Large intestine (tissue), 3 donors: ENCODE measurements at regions not wholly inside any gene's neighbourhood (a gene's known extent, or its start where the extent isn't known, plus 50 kb on each side); places are given as distances from the start of the nearest gene placed in this dataset.

Source experiments
- DNase-seq, 2 donors: peaks; one replicate each; pipeline versions ENCODE4 v3.0.0 to v3.0.0-alpha.2; 2013
- H3K27ac ChIP-seq: one replicate; pipeline ENCODE4 v1.5.1; 2013; ENCODE audit warnings: low read length
- H3K27me3 ChIP-seq: 2 replicates; pipeline ENCODE4 v1.6.1; 2013; ENCODE audit warnings: low read length; ENCODE audit not compliant: control insufficient read depth, insufficient read depth
- H3K36me3 ChIP-seq: 2 replicates; pipeline ENCODE4 v1.6.1; 2013; ENCODE audit warnings: low read length; ENCODE audit not compliant: control insufficient read depth, insufficient read depth
- H3K4me1 ChIP-seq: one replicate; pipeline ENCODE4 v1.6.1; 2013; ENCODE audit warnings: low read length; ENCODE audit not compliant: control insufficient read depth, insufficient read depth
- H3K4me3 ChIP-seq: one replicate; pipeline ENCODE4 v1.5.1; 2013; ENCODE audit warnings: low read length
- H3K9me3 ChIP-seq: one replicate; pipeline ENCODE4 v1.6.1; 2013; ENCODE audit warnings: mild to moderate bottlenecking, low read depth, low read length, moderate library complexity; ENCODE audit not compliant: control insufficient read depth
- WGBS: methylation state at CpG from one replicate; pipeline ENCODE4 v1.1.5; 2013; ENCODE audit warnings: low lambda C conversion rate; ENCODE audit not compliant: insufficient coverage; 5-methylcytosine and 5-hydroxymethylcytosine counted together

DNA sequence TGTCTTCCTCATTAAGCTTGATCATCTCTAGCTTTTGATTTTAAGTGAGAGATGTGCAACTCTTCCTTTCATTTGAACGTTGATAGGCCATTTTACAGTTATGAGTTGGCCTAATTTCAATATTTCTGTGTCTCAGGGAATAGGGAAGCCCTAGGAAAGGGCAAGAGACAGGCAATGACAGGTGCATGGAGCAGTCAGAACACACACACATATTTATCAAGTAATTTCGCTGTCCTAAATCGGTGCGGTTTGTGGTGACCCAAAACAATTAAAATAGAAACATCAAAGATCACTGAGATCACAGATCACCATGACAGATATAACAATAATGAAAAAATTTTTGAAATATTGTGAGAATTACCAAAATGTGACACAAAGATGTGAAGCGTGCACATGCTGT is 87.7 kb upstream of the LSM6 start:
- Histone ChIP-seq H3K36me3 (no peaks in the 10 kb centered on the region), H3K9me3 (no peaks in the 10 kb centered on the region), H3K4me1 (no peaks in the 10 kb centered on the region), H3K27ac (no peak overlapping the region), H3K4me3 (no peak overlapping the region), H3K27me3 (no peaks in the 10 kb centered on the region)
- DNase-seq, result no peak
- WGBS, result 100% methylated on average over 1 of the region's 5 CpGs

DNA sequence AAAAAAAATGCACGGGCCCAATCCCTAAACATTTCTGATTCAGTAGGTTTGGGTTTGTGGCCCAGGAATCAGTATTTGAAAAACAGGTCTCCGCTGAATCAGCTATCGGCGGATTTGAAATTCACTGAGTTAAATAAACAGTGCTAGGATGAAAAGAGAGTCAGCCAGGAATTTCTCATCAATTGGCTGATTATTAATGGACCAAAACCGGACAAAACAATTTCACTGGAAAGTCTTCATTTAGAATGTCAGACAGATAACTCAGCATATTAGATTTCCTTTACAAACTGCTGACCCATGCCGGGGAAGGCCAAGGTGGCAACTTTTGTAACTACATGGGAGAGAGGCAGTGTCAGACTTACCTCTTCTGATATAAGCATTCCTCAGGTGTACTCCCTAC is 99.4 kb upstream of the LSM6 start:
- H3K36me3 ChIP-seq, result no peaks in the 10 kb centered on the region
- H3K4me3 ChIP-seq, result no peak overlapping the region
- H3K9me3 ChIP-seq, result no peaks in the 10 kb centered on the region
- no peak overlapping the region for H3K27ac ChIP-seq
- DNase-seq, result no peak
- WGBS, result 100% methylated on average over 2 of the region's 6 CpGs
- H3K4me1 ChIP-seq, result no peaks in the 10 kb centered on the region
- H3K27me3 ChIP-seq, result peaks cover 10% of the 10 kb centered on the region

- Histone ChIP-seq H3K36me3 (no peaks in the 10 kb centered on the region), H3K27ac (no peak overlapping the region), H3K9me3 (no peaks in the 10 kb centered on the region), H3K4me1 (no peaks in the 10 kb centered on the region), H3K4me3 (no peak overlapping the region), H3K27me3 (peaks cover 12% of the 10 kb centered on the region)
- no peak for DNase-seq
- WGBS, result 80% methylated on average over 1 of the region's 3 CpGs
These were observed 102.0 kb upstream of the LSM6 start for GRCh38 chr4:146073517-146073916.

- Histone ChIP-seq H3K27me3 (peaks cover 9% of the 10 kb centered on the region), H3K27ac (no peak overlapping the region), H3K36me3 (no peaks in the 10 kb centered on the region), H3K4me1 (no peaks in the 10 kb centered on the region), H3K9me3 (no peaks in the 10 kb centered on the region), H3K4me3 (no peak overlapping the region)
- DNase-seq, result no peak
- WGBS, result no CpG with 5 or more reads among the region's 1 CpG
These were observed 103.1 kb upstream of the LSM6 start for GRCh38 chr4:146072376-146072775.

- Histone ChIP-seq H3K27me3 (peaks cover 9% of the 10 kb centered on the region), H3K27ac (no peak overlapping the region), H3K36me3 (no peaks in the 10 kb centered on the region), H3K4me3 (no peak overlapping the region), H3K9me3 (no peaks in the 10 kb centered on the region), H3K4me1 (no peaks in the 10 kb centered on the region)
- 100% methylated on average over 3 of the region's 5 CpGs for WGBS
- DNase-seq, result no peak
These were observed 104.1 kb upstream of the LSM6 start for GRCh38 chr4:146071390-146071789.

DNA sequence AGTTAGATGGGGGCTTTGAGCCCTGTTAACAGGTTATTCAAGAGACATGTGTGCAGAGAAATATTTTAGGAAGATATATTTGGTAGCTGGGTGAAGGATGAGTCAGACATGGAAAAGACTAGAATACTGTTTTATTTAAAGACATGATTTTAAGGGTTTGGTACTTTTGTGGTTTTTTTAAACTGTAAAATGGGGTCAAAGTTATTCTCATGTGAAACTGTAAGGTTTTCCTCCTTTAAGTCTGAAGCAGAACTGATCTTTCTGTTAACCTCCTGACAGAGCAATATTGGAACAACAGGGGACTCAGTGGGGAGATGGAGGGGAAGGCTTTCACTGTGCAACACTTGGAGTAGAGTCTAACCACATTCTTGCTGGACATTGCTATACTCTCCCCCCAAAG is 112.4 kb upstream of the LSM6 start:
- Histone ChIP-seq H3K27me3 (no peaks in the 10 kb centered on the region), H3K4me3 (no peak overlapping the region), H3K27ac (no peak overlapping the region), H3K4me1 (no peaks in the 10 kb centered on the region), H3K36me3 (no peaks in the 10 kb centered on the region), H3K9me3 (no peaks in the 10 kb centered on the region)
- DNase-seq, result no peak

DNA sequence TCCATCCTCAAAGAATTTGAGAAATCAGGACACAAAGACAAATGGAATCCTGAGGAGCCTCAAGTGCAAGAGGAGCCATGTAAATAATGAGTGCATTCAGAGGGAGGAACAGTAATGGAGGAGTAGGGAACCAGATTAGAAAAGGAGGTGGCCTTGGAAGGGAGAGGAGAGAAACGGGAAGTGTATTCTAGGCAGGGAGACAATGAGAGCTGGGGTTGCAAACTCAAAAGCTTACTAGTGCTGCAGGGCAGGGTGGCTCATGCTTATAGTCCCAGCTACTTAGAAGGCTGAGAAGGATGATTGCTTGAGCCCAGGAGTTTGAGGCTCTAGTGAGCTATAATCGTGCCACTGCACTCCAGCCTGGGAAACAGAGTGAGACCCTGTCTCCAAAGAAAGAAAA is 113.2 kb upstream of the LSM6 start:
- no peaks in the 10 kb centered on the region for H3K36me3 ChIP-seq
- 80% methylated on average over 1 of the region's 2 CpGs for WGBS

GRCh38 chr4:146061610-146062334 is 113.7 kb upstream of the LSM6 start:
- H3K27ac ChIP-seq, result no peak overlapping the region
- H3K36me3 ChIP-seq, result no peaks in the 10 kb centered on the region
- WGBS, result no CpG with 5 or more reads among the region's 4 CpGs
- no peaks in the 10 kb centered on the region for H3K9me3 ChIP-seq
- no peaks in the 10 kb centered on the region for H3K27me3 ChIP-seq
- DNase-seq, result no peak
- H3K4me1 ChIP-seq, result no peaks in the 10 kb centered on the region
- no peak overlapping the region for H3K4me3 ChIP-seq

More for the DNA sequence above, 113.2 kb upstream of the LSM6 start:
- DNase-seq, result no peak
- Histone ChIP-seq H3K4me1 (no peaks in the 10 kb centered on the region), H3K27ac (no peak overlapping the region), H3K4me3 (no peak overlapping the region), H3K27me3 (no peaks in the 10 kb centered on the region), H3K9me3 (no peaks in the 10 kb centered on the region)

GRCh38 chr4:146059865-146060264 is 115.7 kb upstream of the LSM6 start:
- no peaks in the 10 kb centered on the region for H3K36me3 ChIP-seq
- no peak overlapping the region for H3K4me3 ChIP-seq
- no peaks in the 10 kb centered on the region for H3K27me3 ChIP-seq
- H3K4me1 ChIP-seq, result no peaks in the 10 kb centered on the region
- no peaks in the 10 kb centered on the region for H3K9me3 ChIP-seq
- no peak overlapping the region for H3K27ac ChIP-seq
- no CpG with 5 or more reads among the region's 3 CpGs for WGBS
- DNase-seq, result no peak

- WGBS, result 86% methylated on average over 1 of the region's 1 CpG
- Histone ChIP-seq H3K4me3 (no peak overlapping the region), H3K9me3 (no peaks in the 10 kb centered on the region), H3K27ac (no peak overlapping the region), H3K36me3 (no peaks in the 10 kb centered on the region), H3K4me1 (no peaks in the 10 kb centered on the region), H3K27me3 (no peaks in the 10 kb centered on the region)
- no peak for DNase-seq
These were observed 116.4 kb upstream of the LSM6 start for GRCh38 chr4:146059151-146059550.

DNA sequence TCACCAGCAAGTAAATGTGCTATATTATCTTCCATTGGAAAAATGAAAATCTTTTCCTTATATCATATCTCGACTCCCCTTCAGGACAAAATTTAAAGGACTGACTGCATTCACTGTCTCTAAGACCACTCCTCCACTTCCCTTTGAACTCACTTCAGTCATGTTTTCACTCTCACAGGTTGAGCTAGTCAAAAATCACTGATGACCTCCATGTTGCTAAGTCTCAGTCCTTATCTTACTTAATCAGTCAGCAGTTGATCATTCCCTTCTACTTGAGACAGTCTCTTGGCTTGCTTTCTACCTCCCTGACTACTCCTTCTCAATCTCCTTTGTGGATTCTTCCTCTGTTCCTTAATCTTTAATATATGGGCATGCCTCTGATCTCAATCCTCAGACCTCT is 117.0 kb upstream of the LSM6 start:
- no peak for DNase-seq
- H3K4me3 ChIP-seq, result no peak overlapping the region
- H3K36me3 ChIP-seq, result no peaks in the 10 kb centered on the region
- no peaks in the 10 kb centered on the region for H3K27me3 ChIP-seq
- H3K4me1 ChIP-seq, result no peaks in the 10 kb centered on the region
- WGBS, result 50% methylated on average over 1 of the region's 1 CpG
- H3K9me3 ChIP-seq, result no peaks in the 10 kb centered on the region
- H3K27ac ChIP-seq, result no peak overlapping the region
